ENCODE measurements at regions not wholly inside any gene's neighbourhood (a gene's known extent, or its start where the extent isn't known, plus 50 kb on each side); places are given as distances from the start of the nearest gene placed in this dataset.

- DNase-seq (ENCODE audit: low read depth), result no peak
Measured at GRCh38 chr1:221469476-221469875, 272.4 kb downstream of the DUSP10 start.

DNA sequence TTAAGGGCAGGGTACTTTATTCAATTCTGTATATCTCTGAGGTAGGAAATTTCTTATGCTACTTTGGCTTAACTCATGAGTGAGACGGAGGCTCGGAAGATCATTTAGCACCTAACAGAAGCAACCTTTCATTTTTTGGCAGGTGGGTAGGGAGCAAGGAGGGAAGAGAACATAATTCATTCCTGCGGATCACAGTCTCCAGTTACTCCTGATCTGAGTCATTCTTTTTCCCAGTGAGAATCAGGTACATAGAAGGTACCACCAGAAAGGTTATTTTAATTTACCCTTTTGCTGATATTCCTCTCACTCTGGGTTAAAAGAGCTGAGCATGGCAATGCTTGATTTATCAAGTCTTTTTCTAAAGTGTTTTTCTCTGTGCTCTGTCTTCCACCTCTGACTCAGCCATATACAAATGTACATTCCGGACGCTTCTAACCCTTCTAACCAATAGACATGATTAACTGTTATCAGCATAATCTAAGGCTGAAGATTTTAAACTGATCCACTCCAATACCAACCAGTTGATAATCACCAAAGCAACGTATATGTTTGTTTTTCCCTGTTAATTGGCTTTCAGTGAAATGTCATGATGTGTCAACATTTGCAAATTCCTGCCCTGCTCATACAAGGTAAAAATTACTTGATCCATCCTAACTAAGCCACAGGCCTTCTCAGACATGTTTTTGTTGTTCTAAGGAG, 271.7 kb downstream of the DUSP10 start:
- peak; percentile 55 for DNase-seq (ENCODE audit: low read depth)

DNA sequence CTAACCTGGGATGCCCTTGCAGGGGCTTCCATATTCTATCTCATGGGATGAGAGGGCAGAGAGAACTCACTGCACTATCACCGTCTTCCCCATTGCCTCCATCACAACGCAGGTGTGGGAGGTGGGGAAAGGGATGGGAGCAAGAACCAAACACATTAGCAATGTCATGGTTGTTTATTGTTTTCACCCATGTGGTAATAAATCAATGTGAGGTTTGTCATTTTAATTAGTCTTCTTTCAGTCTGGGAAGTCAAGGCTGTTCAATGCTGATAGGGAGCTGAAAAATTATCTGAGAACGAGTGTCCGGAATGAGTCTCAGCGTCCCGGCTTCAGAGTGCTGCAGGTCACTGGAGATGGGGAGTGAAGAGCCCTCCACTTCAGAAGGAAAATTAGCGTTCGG, 268.5 kb downstream of the DUSP10 start:
- no peak for DNase-seq (ENCODE audit: low read depth)

- no peak for DNase-seq (ENCODE audit: low read depth)
Measured at GRCh38 chr1:221477252-221477651, 264.6 kb downstream of the DUSP10 start.

DNA sequence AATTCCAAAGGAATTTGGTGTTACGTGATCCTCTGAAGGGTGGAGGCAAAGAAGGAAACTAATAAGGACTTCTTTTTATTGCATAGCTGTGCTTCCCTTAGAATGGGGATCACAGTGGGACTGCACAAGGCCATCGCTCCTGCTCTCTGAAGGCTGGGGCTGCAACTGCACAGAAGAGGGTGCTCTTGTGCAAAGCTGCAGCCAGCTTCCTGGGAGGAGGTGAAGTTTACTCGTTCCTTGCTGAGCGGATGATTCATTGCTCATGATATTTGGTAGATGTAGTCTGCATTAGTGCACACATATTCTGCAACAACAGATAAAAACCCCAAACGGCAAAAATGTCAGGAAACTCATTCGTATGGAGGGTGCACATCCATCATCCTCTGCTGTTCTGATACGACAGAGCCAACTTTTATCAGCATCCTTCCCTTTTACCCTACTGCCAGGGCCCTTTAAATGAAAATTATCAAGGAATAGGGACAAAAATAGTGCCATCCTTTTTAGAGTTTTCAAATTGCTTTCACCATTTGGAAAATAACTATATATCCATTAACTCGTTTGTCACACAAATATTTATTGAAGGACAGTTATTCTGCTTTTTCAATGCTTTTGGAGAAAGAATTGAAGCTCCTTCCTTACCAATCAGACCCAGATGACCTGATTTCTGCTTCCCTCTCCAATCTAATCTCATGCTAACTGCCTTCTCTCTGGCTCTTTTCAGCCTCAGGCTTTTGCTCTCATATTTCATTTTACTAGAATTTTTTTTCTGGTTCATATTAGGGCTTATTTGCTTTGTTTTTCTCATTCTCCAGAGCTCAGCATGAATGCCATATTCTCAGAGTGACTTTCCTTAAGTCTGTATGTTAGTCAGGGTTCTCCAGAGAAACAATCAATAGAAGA, 263.6 kb downstream of the DUSP10 start:
- DNase-seq (ENCODE audit: low read depth), result peak; percentile 93

DNA sequence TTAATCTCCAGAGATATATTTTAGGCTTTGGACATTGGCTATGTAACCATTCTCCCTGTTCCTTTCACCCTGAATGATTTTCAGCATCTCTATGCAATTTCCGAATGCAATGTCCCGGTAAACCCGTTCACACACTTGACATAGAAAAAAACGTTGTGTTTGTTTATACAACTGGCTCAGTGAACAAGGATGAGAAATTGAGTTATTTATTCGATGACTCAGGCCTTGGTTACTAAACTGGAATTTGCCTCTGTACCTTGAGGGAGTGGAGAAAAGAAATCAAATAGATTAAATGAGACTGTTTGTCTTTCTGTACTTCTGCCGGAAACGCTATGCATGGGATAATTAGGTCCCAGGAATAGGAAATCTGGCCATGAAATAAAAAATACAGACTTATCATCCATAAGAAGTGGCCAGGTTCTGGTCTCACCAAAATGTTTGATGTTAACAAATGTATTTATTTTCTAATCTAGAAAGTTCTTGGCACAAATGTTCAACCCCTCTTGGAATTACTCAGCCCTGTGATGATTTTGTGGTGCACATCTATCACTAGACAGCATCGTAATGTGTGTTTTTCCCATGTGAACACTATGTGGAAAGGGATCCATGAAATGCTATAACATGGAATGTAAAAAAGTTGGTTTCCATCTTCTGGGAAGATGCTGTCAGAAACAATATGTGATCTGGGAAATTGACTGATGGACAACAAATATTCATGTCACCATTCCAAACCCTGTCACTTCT, 253.9 kb downstream of the DUSP10 start:
- DNase-seq (ENCODE audit: low read depth), result peak; percentile 94

DNA sequence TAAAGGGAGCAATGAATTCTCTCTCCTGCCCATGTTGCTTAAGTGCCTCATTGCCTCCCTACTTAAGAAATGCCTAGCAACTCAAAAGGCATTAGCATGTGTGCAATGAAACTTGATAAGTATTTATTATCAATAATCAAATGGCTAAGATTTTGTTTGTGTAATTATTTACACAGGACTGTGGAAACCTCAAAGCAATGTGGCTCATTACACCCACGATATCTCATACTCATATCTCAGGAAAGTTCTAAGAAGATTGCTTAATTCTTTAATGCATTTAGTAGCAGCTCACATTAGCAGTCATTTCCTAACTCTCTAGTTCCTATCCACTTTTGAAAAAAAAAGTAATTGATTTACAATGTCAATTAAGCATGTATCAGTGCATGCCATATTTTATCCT, 253.3 kb downstream of the DUSP10 start:
- no peak for DNase-seq (ENCODE audit: low read depth)

GRCh38 chr1:221494670-221495069, 247.2 kb downstream of the DUSP10 start:
- DNase-seq (ENCODE audit: low read depth), result peak; percentile 37

- no peak for DNase-seq (ENCODE audit: low read depth)
Measured at GRCh38 chr1:221497046-221497445, 244.8 kb downstream of the DUSP10 start.

DNA sequence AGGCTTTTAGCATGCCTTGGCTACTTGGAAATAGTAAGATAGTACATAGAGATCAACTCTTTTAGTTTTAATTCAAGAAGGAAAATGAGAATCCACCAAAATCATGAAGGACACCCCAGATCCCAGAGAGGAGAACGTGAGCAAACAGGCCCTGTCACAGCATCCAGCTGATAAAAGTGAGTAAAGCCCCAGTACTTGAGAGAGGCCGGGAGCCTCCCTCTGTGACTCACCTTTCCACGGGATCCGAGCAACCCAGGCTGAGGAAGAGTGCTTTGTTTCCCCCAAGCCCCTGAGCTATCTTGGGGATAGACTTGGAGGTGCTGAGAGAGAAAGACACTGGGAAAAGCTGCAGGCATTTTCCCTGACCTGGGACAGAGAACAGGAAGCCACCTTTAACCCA, 238.6 kb downstream of the DUSP10 start:
- DNase-seq (ENCODE audit: low read depth), result peak; percentile 19

DNA sequence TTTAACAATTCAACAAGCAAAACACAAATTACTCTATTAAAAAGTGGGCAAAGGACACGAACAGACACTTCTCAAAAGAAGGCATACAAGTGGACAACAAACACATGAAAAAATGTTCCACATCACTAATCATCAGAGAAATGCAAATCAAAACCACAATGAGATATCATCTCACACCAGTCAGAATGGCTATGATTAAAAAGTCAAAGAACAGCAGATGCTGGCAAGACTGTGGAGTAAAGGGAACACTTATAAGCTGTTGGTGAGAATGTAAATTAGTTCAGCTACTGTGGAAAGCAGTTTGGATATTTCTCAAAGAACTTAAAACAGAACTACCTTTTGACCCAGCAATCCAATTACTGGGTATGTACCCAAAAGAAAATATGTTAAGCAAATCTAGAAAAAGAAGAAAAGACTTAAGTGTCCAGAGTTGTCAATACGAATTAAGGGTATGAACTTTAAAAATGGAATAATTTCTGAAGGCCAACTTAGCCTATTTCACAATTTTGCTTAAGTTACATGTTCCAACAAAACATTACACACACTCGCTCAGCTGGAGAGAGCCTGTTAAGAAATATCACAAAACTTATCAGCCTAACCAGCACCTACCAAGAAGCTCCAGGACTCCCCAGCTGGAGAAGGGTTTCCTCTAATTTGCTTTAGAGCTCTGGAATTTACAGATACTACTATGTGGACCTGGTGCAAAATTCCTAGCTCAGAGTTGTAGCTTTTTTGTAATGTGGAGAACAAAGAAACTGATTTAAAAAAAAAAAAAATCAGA, 232.1 kb downstream of the DUSP10 start:
- DNase-seq (ENCODE audit: low read depth), result no peak

DNA sequence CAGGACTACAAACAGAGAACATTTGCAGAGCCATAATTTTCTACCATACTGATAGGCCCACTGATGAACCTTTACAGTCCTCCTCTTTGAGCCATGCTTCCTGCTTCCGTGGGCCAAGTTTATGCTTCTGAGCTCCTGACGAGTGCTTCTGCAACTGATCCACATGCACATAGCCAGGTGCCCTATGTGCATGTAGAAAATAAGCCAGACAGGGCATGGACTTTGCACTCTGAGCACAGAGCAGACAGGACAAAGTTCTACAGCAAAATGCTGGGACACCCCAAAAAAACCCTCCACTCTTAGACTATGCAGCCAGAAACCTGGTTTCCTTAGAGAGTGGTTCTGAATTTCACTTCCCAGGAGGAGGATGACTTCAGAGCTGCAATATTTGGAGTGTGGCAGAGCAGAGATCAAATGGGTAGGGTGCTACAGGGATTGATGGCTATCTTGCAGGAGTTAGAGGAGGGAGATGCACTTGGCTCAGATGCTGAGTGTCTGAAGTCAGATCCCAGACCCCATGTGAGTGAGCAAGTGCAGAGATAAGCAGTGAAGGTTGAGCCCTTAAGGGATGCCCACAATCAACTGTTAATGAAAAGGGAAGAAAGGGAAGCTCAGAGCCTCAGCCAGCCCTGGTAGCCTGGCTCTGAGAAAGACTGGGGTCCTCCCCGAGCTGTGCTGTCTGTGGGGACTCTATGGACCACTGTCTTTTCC, 230.9 kb downstream of the DUSP10 start:
- DNase-seq (ENCODE audit: low read depth), result no peak

GRCh38 chr1:221511797-221512196, 230.1 kb downstream of the DUSP10 start:
- DNase-seq (ENCODE audit: low read depth), result no peak

GRCh38 chr1:221514806-221515205, 227.1 kb downstream of the DUSP10 start:
- DNase-seq (ENCODE audit: low read depth), result no peak

- DNase-seq (ENCODE audit: low read depth), result no peak
Measured at GRCh38 chr1:221515496-221515895, 226.4 kb downstream of the DUSP10 start.

GRCh38 chr1:221517961-221518360, 223.9 kb downstream of the DUSP10 start:
- no peak for DNase-seq (ENCODE audit: low read depth)

DNA sequence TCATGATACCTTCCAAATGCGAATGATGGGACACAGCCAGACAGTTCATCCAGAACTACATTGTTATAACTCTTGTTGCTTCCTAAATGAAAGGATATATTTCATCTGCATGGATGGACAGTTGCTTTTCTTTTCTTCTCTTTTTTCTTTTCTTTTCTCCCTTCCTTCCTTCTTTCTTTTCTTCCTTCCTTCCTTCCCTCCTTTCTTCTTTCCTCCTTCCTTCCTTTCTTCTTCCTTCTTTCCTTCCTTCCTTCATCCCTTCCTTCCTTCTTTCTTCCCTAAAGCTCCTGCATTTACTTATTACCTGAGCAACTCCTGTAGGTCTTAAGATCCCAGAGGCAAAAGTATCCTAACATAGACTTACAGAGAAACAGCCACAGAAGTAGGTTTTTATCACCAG, 221.6 kb downstream of the DUSP10 start:
- no peak for DNase-seq (ENCODE audit: low read depth)

DNA sequence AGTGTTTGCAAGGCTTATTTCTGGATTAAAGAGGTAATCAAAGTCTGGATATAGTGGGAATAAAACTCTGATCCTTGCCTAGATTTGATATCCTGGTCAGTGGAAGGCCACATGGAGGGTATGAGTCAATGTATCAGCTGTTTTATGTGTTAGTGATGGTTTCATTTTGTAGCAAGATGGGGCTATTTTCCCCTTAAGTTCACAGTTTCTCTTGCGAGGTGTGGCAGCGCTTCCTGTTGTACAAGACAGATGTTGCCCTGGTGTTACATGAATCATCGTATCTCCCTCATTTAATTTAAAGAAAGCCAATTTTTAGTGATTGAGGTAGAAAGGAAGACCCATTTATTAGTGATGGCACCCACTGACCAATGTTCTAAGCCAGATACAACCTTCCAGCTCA, 220.2 kb downstream of the DUSP10 start:
- DNase-seq (ENCODE audit: low read depth), result no peak

GRCh38 chr1:221522529-221522940, 219.4 kb downstream of the DUSP10 start:
- DNase-seq (ENCODE audit: low read depth), result no peak

DNA sequence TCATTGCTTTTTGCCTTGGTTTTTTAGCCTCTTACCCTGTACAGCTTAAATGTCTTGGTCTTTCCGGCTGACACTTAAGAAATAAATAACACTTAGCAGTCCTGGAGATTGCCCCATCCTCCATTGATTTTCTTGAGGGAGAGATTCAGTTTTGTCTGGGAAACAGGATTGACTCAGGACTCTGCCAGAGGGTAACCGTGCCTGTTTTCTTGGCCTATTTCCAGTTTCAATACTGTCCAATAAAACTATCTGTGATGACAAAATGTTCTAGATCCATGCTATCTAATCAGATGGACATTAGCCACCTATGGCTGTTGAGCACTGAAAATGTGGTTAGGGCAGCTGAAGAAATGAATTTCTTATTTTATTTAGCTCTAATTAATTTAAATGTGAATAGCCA, 216.1 kb downstream of the DUSP10 start:
- no peak for DNase-seq (ENCODE audit: low read depth)

- no peak for DNase-seq (ENCODE audit: low read depth)
Measured at GRCh38 chr1:221527302-221527701, 214.6 kb downstream of the DUSP10 start.
